B cell (primary cell): ENCODE measurements at regions not wholly inside any gene's neighbourhood (a gene's known extent, or its start where the extent isn't known, plus 50 kb on each side); places are given as distances from the start of the nearest gene placed in this dataset.

Experiments used
- ATAC-seq: fragments of 200-7000 bp; cut with Tn5 transposase; one replicate; pipeline ENCODE4 v1.10.0; 2021; ENCODE audit warnings: low read depth, mild to moderate bottlenecking, moderate number of reproducible peaks, moderate library complexity
- CTCF ChIA-PET: fragments of 350-600 bp; sonication (Branson Sonifier 250); formaldehyde crosslinking; loops from one replicate; lab custom pipeline; 2021; ENCODE audit warnings: antibody characterized with exemption, inconsistent platforms; lab: Charles Lee
- POLR2A ChIA-PET: fragments of 350-600 bp; sonication (Branson Sonifier 250); formaldehyde crosslinking; loops from one replicate; lab custom pipeline; 2021; ENCODE audit warnings: antibody characterized with exemption; lab: Charles Lee
- DNase-seq: peaks from one replicate; pipeline ENCODE4 v3.0.0; 2013
- H2AFZ ChIP-seq: 2 replicates; pipeline ENCODE4 v1.6.1; 2012; ENCODE audit warnings: mild to moderate bottlenecking, low read depth, low read length; ENCODE audit not compliant: insufficient read depth, poor library complexity, severe bottlenecking
- H3K27ac ChIP-seq, 2 donors: 1 replicate in 1 of 2; 2 replicates in 1 of 2; pipeline ENCODE4 v1.5.1; 2012 to 2013; ENCODE audit warnings: low read length in 2 of 2, mild to moderate bottlenecking in 2 of 2, moderate library complexity in 1 of 2
- H3K27me3 ChIP-seq, 4 experiments: fragments of 200-600 bp in 1 of 4; sonication (generic) in 1 of 4; replicated peaks in 1 of 4; 1 replicate in 2 of 4; 2 replicates in 2 of 4; pipeline versions ENCODE4 v1.6.1 to v1.7.0; 2013 to 2016; ENCODE audit warnings: low read length in 3 of 4, mild to moderate bottlenecking in 2 of 4, mixed read lengths in 1 of 4, moderate library complexity in 1 of 4; ENCODE audit not compliant: insufficient read depth in 4 of 4, control insufficient read depth in 3 of 4; ENCODE audit errors: control extremely low read depth in 1 of 4
- H3K36me3 ChIP-seq, 2 experiments: replicated peaks in 1 of 2; 1 replicate in 1 of 2; 2 replicates in 1 of 2; pipeline versions ENCODE4 v1.6.1 to v1.7.1; 2013; ENCODE audit warnings: low read length in 1 of 2; ENCODE audit not compliant: insufficient read depth in 2 of 2, control insufficient read depth in 1 of 2; ENCODE audit errors: control extremely low read depth in 1 of 2, extremely low read depth in 1 of 2
- H3K4me1 ChIP-seq, 2 donors: fragments of 200-600 bp in 1 of 2; sonication (generic) in 1 of 2; 1 replicate in 1 of 2; 2 replicates in 1 of 2; pipeline versions ENCODE4 v1.5.1 to v1.6.1; 2013 to 2017; ENCODE audit warnings: low read length in 2 of 2; ENCODE audit not compliant: control insufficient read depth in 2 of 2, insufficient read depth in 2 of 2
- H3K4me2 ChIP-seq: replicated peaks from 2 replicates; pipeline ENCODE3; 2012; ENCODE audit warnings: mild to moderate bottlenecking, low read depth, low read length; ENCODE audit not compliant: poor library complexity, severe bottlenecking
- H3K4me3 ChIP-seq, 5 experiments: fragments of 200-600 bp in 1 of 5; sonication (generic) in 1 of 5; 1 replicate in 3 of 5; 2 replicates in 2 of 5; pipeline versions ENCODE4 v1.5.1 to v1.7.0; 2011 to 2016; ENCODE audit warnings: low read length in 4 of 5, mild to moderate bottlenecking in 4 of 5, low read depth in 2 of 5, control low read depth in 1 of 5, moderate library complexity in 1 of 5; ENCODE audit not compliant: insufficient read depth in 1 of 5; ENCODE audit errors: control extremely low read depth in 1 of 5, extremely low read depth in 1 of 5
- H3K79me2 ChIP-seq: fragments of 200-600 bp; sonication (generic); one replicate; pipeline ENCODE4 v1.6.0; 2016; ENCODE audit warnings: low read length; ENCODE audit not compliant: control insufficient read depth, insufficient read depth
- H3K9ac ChIP-seq: fragments of 200-600 bp; sonication (generic); 2 replicates; pipeline ENCODE4 v1.6.1; 2017; ENCODE audit warnings: mild to moderate bottlenecking, low read length, moderate library complexity
- H3K9me3 ChIP-seq, 3 donors: one replicate each; pipeline versions ENCODE4 v1.6.1 to v1.7.1; 2013; ENCODE audit warnings: low read length in 2 of 3; ENCODE audit not compliant: control insufficient read depth in 2 of 3, insufficient read depth in 1 of 3; ENCODE audit errors: control extremely low read depth in 1 of 3
- H4K20me1 ChIP-seq: 2 replicates; pipeline ENCODE4 v1.6.0; 2012; ENCODE audit warnings: mild to moderate bottlenecking, low read length; ENCODE audit not compliant: insufficient read depth, control insufficient read depth, poor library complexity, severe bottlenecking
- H3K27ac Mint-ChIP-seq: one replicate; pipeline ENCODE4 v1.8.0; 2021; ENCODE audit warnings: mixed read lengths
- H3K27me3 Mint-ChIP-seq: one replicate; pipeline ENCODE4 v1.8.0; 2021; ENCODE audit warnings: mixed read lengths
- H3K4me1 Mint-ChIP-seq: one replicate; pipeline ENCODE4 v1.8.0; 2021; ENCODE audit warnings: mixed read lengths
- H3K4me3 Mint-ChIP-seq: one replicate; pipeline ENCODE4 v1.8.0; 2021; ENCODE audit warnings: mixed read lengths
- H3K9me3 Mint-ChIP-seq: one replicate; pipeline ENCODE4 v1.8.0; 2022; ENCODE audit warnings: mixed read lengths; ENCODE audit not compliant: insufficient read depth
- CTCF ChIP-seq: fragments of 200-600 bp; IDR thresholded peaks from one replicate; pipeline ENCODE4 v1.8.0; 2022; ENCODE audit warnings: antibody characterized with exemption, mild to moderate bottlenecking
- EZH2 ChIP-seq: IDR thresholded peaks from 2 replicates; pipeline ENCODE4 v1.6.1; 2012; ENCODE audit warnings: borderline replicate concordance, low read depth, mild to moderate bottlenecking, moderate library complexity, low read length; ENCODE audit not compliant: insufficient read depth, poor library complexity, severe bottlenecking
- WGBS: methylation state at CpG from one replicate; pipeline ENCODE4 v1.1.5; 2013; ENCODE audit warnings: missing lambda C conversion rate; ENCODE audit not compliant: insufficient coverage; 5-methylcytosine and 5-hydroxymethylcytosine counted together
- intact Hi-C: fragments of 100-400 bp; cut with micrococcal nuclease; formaldehyde crosslinking; loops from one replicate; pipeline ENCODE4 v1.10.0; 2022

- Histone ChIP-seq H3K36me3 (no peaks in the 10 kb centered on the region), H2AFZ (no peak overlapping the region), H3K9ac (no peak overlapping the region), H3K9me3 (no peaks in the 10 kb centered on the region), H3K27ac (no peak overlapping the region), H3K4me3 (no peak overlapping the region), H4K20me1 (no peaks in the 10 kb centered on the region), H3K4me1 (no peaks in the 10 kb centered on the region), H3K79me2 (no peaks in the 10 kb centered on the region), H3K4me2 (no peak overlapping the region), H3K27me3 (no peaks in the 10 kb centered on the region)
- Mint-ChIP-seq H3K4me3 (no peak overlapping the region), H3K9me3 (peaks cover 3% of the 10 kb centered on the region), H3K27me3 (no peaks in the 10 kb centered on the region), H3K4me1 (no peaks in the 10 kb centered on the region), H3K27ac (no peak overlapping the region)
- no peak for TF ChIP-seq CTCF
- TF ChIP-seq EZH2: no peak
- WGBS: no CpG with 5 or more reads among the region's 2 CpGs
- ChIA-PET POLR2A (no interaction called here), CTCF (no interaction called here)
- no peak for ATAC-seq
- intact Hi-C loops: no loop called here
- no peak for DNase-seq
Measured at GRCh38 chr14:30153717-30154116, 226.1 kb upstream of the PRKD1 start.

- no peak overlapping the region for H3K27ac ChIP-seq
- POLR2A ChIA-PET: no interaction called here
- Mint-ChIP-seq H3K4me3 (no peak overlapping the region), H3K9me3 (no peaks in the 10 kb centered on the region), H3K27me3 (no peaks in the 10 kb centered on the region), H3K27ac (no peak overlapping the region), H3K4me1 (no peaks in the 10 kb centered on the region)
- ATAC-seq: no peak
- no peak for DNase-seq
- no peak for TF ChIP-seq EZH2
- TF ChIP-seq CTCF: no peak
- no peak overlapping the region for H3K4me3 ChIP-seq
- H3K79me2 ChIP-seq: no peaks in the 10 kb centered on the region
- no peak overlapping the region for H3K4me2 ChIP-seq
- H2AFZ ChIP-seq: no peak overlapping the region
- no peaks in the 10 kb centered on the region for H3K27me3 ChIP-seq
- intact Hi-C loops: no loop called here
- WGBS: 100% methylated on average over 1 of the region's 9 CpGs
- no peaks in the 10 kb centered on the region for H3K4me1 ChIP-seq
- H4K20me1 ChIP-seq: no peaks in the 10 kb centered on the region
- H3K36me3 ChIP-seq: no peaks in the 10 kb centered on the region
- CTCF ChIA-PET: no interaction called here
- H3K9ac ChIP-seq: no peak overlapping the region
- H3K9me3 ChIP-seq: no peaks in the 10 kb centered on the region
Measured at GRCh38 chr14:30156571-30156970, 228.9 kb upstream of the PRKD1 start.
